Mesenchymal stem cell (in vitro differentiated cells and primary cell): ENCODE measurements at regions not wholly inside any gene's neighbourhood (a gene's known extent, or its start where the extent isn't known, plus 50 kb on each side); places are given as distances from the start of the nearest gene placed in this dataset.
A peak's percentile ranks its signal among the peaks of the same experiment; 100 is the strongest.

Source experiments
- DNase-seq: peaks from one replicate; pipeline ENCODE4 v3.0.0-alpha.2; 2013
- H2AFZ ChIP-seq: one replicate; pipeline ENCODE4 v1.6.1; 2013; ENCODE audit warnings: low read depth, mild to moderate bottlenecking, control low read depth, inconsistent platforms, low read length, moderate library complexity
- H2AK5ac ChIP-seq: 2 replicates; pipeline ENCODE4 v1.6.1; 2013; ENCODE audit warnings: low read length, moderate library complexity, mild to moderate bottlenecking, inconsistent platforms; ENCODE audit not compliant: severe bottlenecking
- H2BK120ac ChIP-seq: one replicate; pipeline ENCODE4 v1.6.1; 2013; ENCODE audit warnings: low read depth, mild to moderate bottlenecking, inconsistent platforms, low read length, moderate library complexity
- H2BK12ac ChIP-seq, 2 experiments: one replicate each; pipeline ENCODE4 v1.6.1; 2013; ENCODE audit warnings: inconsistent platforms in 2 of 2, low read length in 2 of 2, mild to moderate bottlenecking in 2 of 2, moderate library complexity in 2 of 2, control low read depth in 1 of 2
- H2BK15ac ChIP-seq: one replicate; pipeline ENCODE4 v1.6.1; 2013; ENCODE audit warnings: mild to moderate bottlenecking, low read depth, inconsistent platforms; ENCODE audit not compliant: poor library complexity, severe bottlenecking
- H2BK5ac ChIP-seq: 2 replicates; pipeline ENCODE4 v1.6.1; 2013; ENCODE audit warnings: low read depth, mild to moderate bottlenecking, low read length, control low read depth, inconsistent platforms; ENCODE audit not compliant: poor library complexity, severe bottlenecking
- H3K14ac ChIP-seq, 2 experiments: one replicate each; pipeline ENCODE4 v1.6.1; 2013; ENCODE audit warnings: inconsistent platforms in 2 of 2, low read length in 2 of 2, control low read depth in 1 of 2, mild to moderate bottlenecking in 1 of 2, moderate library complexity in 1 of 2
- H3K18ac ChIP-seq, 2 experiments: one replicate each; pipeline ENCODE4 v1.6.1; 2013; ENCODE audit warnings: inconsistent platforms in 2 of 2, low read length in 2 of 2, control low read depth in 1 of 2, low read depth in 1 of 2, mild to moderate bottlenecking in 1 of 2
- H3K23ac ChIP-seq, 2 experiments: one replicate each; pipeline ENCODE4 v1.6.1; 2013; ENCODE audit warnings: inconsistent platforms in 2 of 2, low read length in 2 of 2, mild to moderate bottlenecking in 2 of 2, moderate library complexity in 2 of 2, control low read depth in 1 of 2
- H3K27ac ChIP-seq: 2 replicates; pipeline ENCODE4 v1.5.1; 2013; ENCODE audit warnings: mild to moderate bottlenecking, moderate library complexity, low read length, control low read depth, inconsistent platforms; ENCODE audit not compliant: poor library complexity, severe bottlenecking
- H3K27me3 ChIP-seq, 2 experiments: 2 replicates each; pipeline versions ENCODE4 v1.6.1 to v1.7.0; 2013; ENCODE audit warnings: low read length in 2 of 2, mild to moderate bottlenecking in 2 of 2, moderate library complexity in 2 of 2, control low read depth in 1 of 2, inconsistent platforms in 1 of 2; ENCODE audit not compliant: control insufficient read depth in 1 of 2, insufficient read depth in 1 of 2
- H3K36me3 ChIP-seq, 2 experiments: 2 replicates each; pipeline versions ENCODE4 v1.6.1 to v1.7.0; 2013; ENCODE audit warnings: low read length in 2 of 2, control low read depth in 1 of 2, inconsistent platforms in 1 of 2, low read depth in 1 of 2, mild to moderate bottlenecking in 1 of 2; ENCODE audit not compliant: insufficient read depth in 2 of 2, control insufficient read depth in 1 of 2
- H3K4ac ChIP-seq, 2 experiments: one replicate each; pipeline ENCODE4 v1.6.1; 2013; ENCODE audit warnings: inconsistent platforms in 2 of 2, low read length in 2 of 2, mild to moderate bottlenecking in 2 of 2, moderate library complexity in 2 of 2, control low read depth in 1 of 2, low read depth in 1 of 2
- H3K4me1 ChIP-seq: 2 replicates; pipeline ENCODE4 v1.6.1; 2013; ENCODE audit warnings: low read depth, low read length, control low read depth; ENCODE audit not compliant: control insufficient read depth, insufficient read depth
- H3K4me2 ChIP-seq: 2 replicates; pipeline ENCODE4 v1.6.1; 2013; ENCODE audit warnings: low read length, mild to moderate bottlenecking, inconsistent platforms; ENCODE audit not compliant: poor library complexity, severe bottlenecking
- H3K4me3 ChIP-seq, 2 experiments: 2 replicates each; pipeline versions ENCODE4 v1.5.1 to v1.7.0; 2013; ENCODE audit warnings: low read length in 2 of 2, mild to moderate bottlenecking in 2 of 2, control low read depth in 1 of 2, low read depth in 1 of 2; ENCODE audit not compliant: insufficient read depth in 1 of 2
- H3K79me1 ChIP-seq: replicated peaks from 2 replicates; pipeline ENCODE4 v1.6.1; 2013; ENCODE audit warnings: mild to moderate bottlenecking, control low read depth, low read length, inconsistent platforms; ENCODE audit not compliant: poor library complexity, severe bottlenecking
- H3K9ac ChIP-seq: 2 replicates; pipeline ENCODE4 v1.7.0; 2013; ENCODE audit warnings: mild to moderate bottlenecking, low read length, moderate library complexity
- H3K9me3 ChIP-seq: 2 replicates; pipeline ENCODE4 v1.7.0; 2013; ENCODE audit warnings: mild to moderate bottlenecking, low read length; ENCODE audit not compliant: control insufficient read depth
- H4K8ac ChIP-seq: one replicate; pipeline ENCODE4 v1.6.1; 2013; ENCODE audit warnings: inconsistent platforms, mild to moderate bottlenecking, low read length, moderate library complexity
- H4K91ac ChIP-seq: one replicate; pipeline ENCODE4 v1.6.1; 2013; ENCODE audit warnings: mild to moderate bottlenecking, low read length, inconsistent platforms
- WGBS: methylation state at CpG from one replicate; pipeline ENCODE4 v1.1.7; 2013; ENCODE audit warnings: mixed read lengths; 5-methylcytosine and 5-hydroxymethylcytosine counted together

GRCh38 chrX:54615109-54615508 lies 85.1 kb downstream of the GNL3L start:
- H4K8ac ChIP-seq = no peak overlapping the region
- no peak overlapping the region for H3K4me2 ChIP-seq
- no peak overlapping the region for H2BK12ac ChIP-seq
- no peak overlapping the region for H3K4me3 ChIP-seq
- H3K27ac ChIP-seq = no peak overlapping the region
- no peak overlapping the region for H3K23ac ChIP-seq
- H3K18ac ChIP-seq = no peak overlapping the region
- no peak overlapping the region for H2BK5ac ChIP-seq
- H2BK15ac ChIP-seq = no peak overlapping the region
- H2BK120ac ChIP-seq = no peak overlapping the region
- no peak overlapping the region for H4K91ac ChIP-seq
- no peaks in the 10 kb centered on the region for H3K4me1 ChIP-seq
- no peak overlapping the region for H2AFZ ChIP-seq
- H3K27me3 ChIP-seq = no peaks in the 10 kb centered on the region
- H2AK5ac ChIP-seq = no peak overlapping the region
- no peak for DNase-seq
- no CpG with 5 or more reads among the region's 1 CpG for WGBS
- H3K79me1 ChIP-seq = no peaks in the 10 kb centered on the region
- no peak overlapping the region for H3K4ac ChIP-seq
- H3K36me3 ChIP-seq = no peaks in the 10 kb centered on the region
- H3K14ac ChIP-seq = no peak overlapping the region
- peaks cover 22% of the 10 kb centered on the region for H3K9me3 ChIP-seq
- no peak overlapping the region for H3K9ac ChIP-seq

- no peaks in the 10 kb centered on the region for H3K36me3 ChIP-seq
- H2BK120ac ChIP-seq = no peak overlapping the region
- no peak overlapping the region for H3K14ac ChIP-seq
- H3K27ac ChIP-seq = peak overlapping the region; percentile 10
- peaks cover 4% of the 10 kb centered on the region for H3K9me3 ChIP-seq
- no peak overlapping the region for H2BK12ac ChIP-seq
- no peak overlapping the region for H4K91ac ChIP-seq
- H3K18ac ChIP-seq = no peak overlapping the region
- H3K4me1 ChIP-seq = peaks cover 3% of the 10 kb centered on the region
- no peak overlapping the region for H3K4ac ChIP-seq
- no peak overlapping the region for H2BK15ac ChIP-seq
- H3K9ac ChIP-seq = peak overlapping the region; percentile 18
- H4K8ac ChIP-seq = no peak overlapping the region
- no peak overlapping the region for H3K4me2 ChIP-seq
- H3K23ac ChIP-seq = no peak overlapping the region
- no peak overlapping the region for H2AFZ ChIP-seq
- H2BK5ac ChIP-seq = no peak overlapping the region
- H3K27me3 ChIP-seq = no peaks in the 10 kb centered on the region
- H3K4me3 ChIP-seq = no peak overlapping the region
- no peak overlapping the region for H2AK5ac ChIP-seq
- DNase-seq = peak; percentile 1
- no peaks in the 10 kb centered on the region for H3K79me1 ChIP-seq
- 90% methylated on average over 3 of the region's 3 CpGs for WGBS
Measured at GRCh38 chrX:54633641-54634040, 103.6 kb downstream of the GNL3L start.

- no peak overlapping the region for H4K91ac ChIP-seq
- H3K27ac ChIP-seq = peak overlapping the region; percentile 99
- no peak overlapping the region for H3K14ac ChIP-seq
- H3K4me3 ChIP-seq = peak overlapping the region in 1 of 2 experiments; percentile 74
- no peak overlapping the region for H2AFZ ChIP-seq
- H2BK12ac ChIP-seq = no peak overlapping the region
- no peak overlapping the region for H3K23ac ChIP-seq
- H3K18ac ChIP-seq = no peak overlapping the region
- H3K4ac ChIP-seq = no peak overlapping the region
- no peak overlapping the region for H2BK120ac ChIP-seq
- no peaks in the 10 kb centered on the region for H3K4me1 ChIP-seq
- no peaks in the 10 kb centered on the region for H3K36me3 ChIP-seq
- H3K9ac ChIP-seq = peak overlapping the region; percentile 94
- no peak overlapping the region for H2BK5ac ChIP-seq
- H3K27me3 ChIP-seq = no peaks in the 10 kb centered on the region
- H2BK15ac ChIP-seq = no peak overlapping the region
- no peaks in the 10 kb centered on the region for H3K79me1 ChIP-seq
- no CpG with 5 or more reads among the region's 3 CpGs for WGBS
- H3K4me2 ChIP-seq = no peak overlapping the region
- H4K8ac ChIP-seq = no peak overlapping the region
- no peak for DNase-seq
- no peaks in the 10 kb centered on the region for H3K9me3 ChIP-seq
- H2AK5ac ChIP-seq = no peak overlapping the region
Measured at GRCh38 chrX:54639018-54639345, 109.0 kb downstream of the GNL3L start.

GRCh38 chrX:54639346-54640102 lies 109.5 kb downstream of the GNL3L start:
- Histone ChIP-seq H3K14ac (no peak overlapping the region), H2AFZ (no peak overlapping the region), H3K79me1 (no peaks in the 10 kb centered on the region), H4K91ac (no peak overlapping the region), H3K27me3 (no peaks in the 10 kb centered on the region), H3K27ac (peak overlapping the region; percentile 99), H3K4me3 (peak overlapping the region; percentile 52 to 74), H3K18ac (peak overlapping the region; percentile 48 to 79), H2BK12ac (no peak overlapping the region), H3K9ac (peak overlapping the region; percentile 94), H2BK120ac (no peak overlapping the region), H3K4ac (peak overlapping the region in 1 of 2 experiments; percentile 37), H2BK15ac (no peak overlapping the region), H3K36me3 (no peaks in the 10 kb centered on the region), H3K4me2 (peak overlapping the region; percentile 43), H2BK5ac (no peak overlapping the region), H3K23ac (no peak overlapping the region), H3K9me3 (no peaks in the 10 kb centered on the region), H3K4me1 (no peaks in the 10 kb centered on the region), H2AK5ac (no peak overlapping the region), H4K8ac (no peak overlapping the region)
- 0% methylated on average over 28 of the region's 47 CpGs for WGBS
- peak; percentile 98 for DNase-seq
